Fibroblast of the aortic adventitia (primary cell): ENCODE measurements at regions not wholly inside any gene's neighbourhood (a gene's known extent, or its start where the extent isn't known, plus 50 kb on each side); places are given as distances from the start of the nearest gene placed in this dataset.
"Not testable (repeated sequence)": the region's sequence is repeated elsewhere in the genome, so short reads cannot be mapped to it uniquely, and the experiment has no call there.

Source experiments
- DNase-seq: peaks from one replicate; pipeline ENCODE4 v3.0.0-alpha.2; 2010; ENCODE audit warnings: low read depth
- H3K4me3 ChIP-seq: 2 replicates; pipeline ENCODE4 v1.5.1; 2011; ENCODE audit warnings: low read depth, mild to moderate bottlenecking, control low read depth, low read length, moderate library complexity
- CTCF ChIP-seq: IDR thresholded peaks from 2 replicates; pipeline ENCODE4 v1.5.1; 2011; ENCODE audit warnings: mild to moderate bottlenecking, low read length, control low read depth, inconsistent platforms; ENCODE audit not compliant: insufficient read depth

GRCh38 chr10:7038416-7038815 lies 372.4 kb downstream of the SFMBT2 start:
- H3K4me3 ChIP-seq, result no peak overlapping the region
- DNase-seq, result no peak
- no peak for TF ChIP-seq CTCF

- DNase-seq, H3K4me3 ChIP-seq: not testable (repeated sequence)
These were observed 373.4 kb downstream of the SFMBT2 start for GRCh38 chr10:7037434-7037833.

GRCh38 chr10:7036951-7037350 lies 373.9 kb downstream of the SFMBT2 start:
- no peak for DNase-seq
- no peak for TF ChIP-seq CTCF
- H3K4me3 ChIP-seq, result no peak overlapping the region

GRCh38 chr10:7035126-7035761 lies 375.6 kb downstream of the SFMBT2 start:
- no peak overlapping the region for H3K4me3 ChIP-seq
- DNase-seq, result no peak
- TF ChIP-seq CTCF, result no peak

GRCh38 chr10:7033031-7033430 lies 377.8 kb downstream of the SFMBT2 start:
- DNase-seq, result no peak
- no peak for TF ChIP-seq CTCF

GRCh38 chr10:7030134-7030855 lies 380.5 kb downstream of the SFMBT2 start:
- TF ChIP-seq CTCF, result no peak
- H3K4me3 ChIP-seq, result no peak overlapping the region
- no peak for DNase-seq

More at GRCh38 chr10:7033031-7033430, 377.8 kb downstream of the SFMBT2 start:
- H3K4me3 ChIP-seq, result no peak overlapping the region

- no peak overlapping the region for H3K4me3 ChIP-seq
- no peak for DNase-seq
- TF ChIP-seq CTCF, result no peak
These were observed 381.2 kb downstream of the SFMBT2 start for GRCh38 chr10:7029672-7030071.
